HEK293 (cell line): ENCODE measurements at regions not wholly inside any gene's neighbourhood (a gene's known extent, or its start where the extent isn't known, plus 50 kb on each side); places are given as distances from the start of the nearest gene placed in this dataset.

Source experiments
- CTCF ChIA-PET: fragments of 350-600 bp; formaldehyde crosslinking; extraction: SDS; loops from one replicate; lab custom pipeline; 2021; ENCODE audit warnings: antibody characterized with exemption; lab: Yijun Ruan, JAX
- POLR2A ChIA-PET: fragments of 300-600 bp; formaldehyde crosslinking; extraction: SDS; loops from one replicate; lab custom pipeline; 2020; ENCODE audit warnings: antibody characterized with exemption, inconsistent platforms; lab: Yijun Ruan, JAX
- H3K27ac ChIP-seq: fragments of 200-500 bp; sonication (Bioruptor generic); 2 replicates; pipeline ENCODE4 v1.5.1; 2014; ENCODE audit warnings: low read depth, low read length, control low read depth, inconsistent platforms; ENCODE audit errors: extremely low read depth
- H3K36me3 ChIP-seq, 2 experiments: fragments of 200-500 bp in 1 of 2; sonication (Bioruptor generic) in 1 of 2; 1 replicate in 1 of 2; 2 replicates in 1 of 2; pipeline ENCODE4 v1.5.1; 2014 to 2017; ENCODE audit warnings: inconsistent platforms in 2 of 2, low read length in 2 of 2; ENCODE audit not compliant: control insufficient read depth in 2 of 2, insufficient read depth in 1 of 2
- H3K4me1 ChIP-seq: fragments of 200-500 bp; sonication (Bioruptor generic); 2 replicates; pipeline ENCODE4 v1.5.1; 2014; ENCODE audit warnings: mild to moderate bottlenecking, low read length, inconsistent platforms; ENCODE audit not compliant: control insufficient read depth, insufficient read depth
- H3K4me3 ChIP-seq: 2 replicates; pipeline ENCODE4 v1.5.1; 2011; ENCODE audit warnings: low read depth, mild to moderate bottlenecking, control low read depth, low read length, moderate library complexity
- H3K9me3 ChIP-seq: fragments of 200-500 bp; sonication (Bioruptor generic); 2 replicates; pipeline ENCODE4 v1.5.1; 2014; ENCODE audit warnings: low read depth, low read length, inconsistent platforms; ENCODE audit not compliant: control insufficient read depth, insufficient read depth
- GLIS1 ChIP-seq: fragments of 450-650 bp; formaldehyde crosslinking; IDR thresholded peaks from 2 replicates; pipeline ENCODE4 v1.5.1; 2016; ENCODE audit warnings: missing biosample characterization, missing genetic modification characterization
- KLF9 ChIP-seq: fragments of 450-650 bp; formaldehyde crosslinking; IDR thresholded peaks from 2 replicates; pipeline ENCODE4 v1.5.1; 2016; ENCODE audit warnings: missing biosample characterization, missing genetic modification characterization, low read depth
- MZF1 ChIP-seq: fragments of 450-650 bp; formaldehyde crosslinking; IDR thresholded peaks from 2 replicates; pipeline ENCODE4 v1.5.1; 2017; ENCODE audit warnings: missing biosample characterization, missing genetic modification characterization, borderline replicate concordance
- SCRT2 ChIP-seq: fragments of 450-650 bp; formaldehyde crosslinking; IDR thresholded peaks from 2 replicates; pipeline ENCODE4 v1.5.1; 2016; ENCODE audit warnings: missing biosample characterization, missing genetic modification characterization
- ZBTB8A ChIP-seq: fragments of 450-650 bp; formaldehyde crosslinking; IDR thresholded peaks from 2 replicates; pipeline ENCODE4 v1.5.1; 2016; ENCODE audit warnings: missing biosample characterization, missing genetic modification characterization
- ZNF169 ChIP-seq: fragments of 450-650 bp; formaldehyde crosslinking; IDR thresholded peaks from 2 replicates; pipeline ENCODE4 v1.5.1; 2016; ENCODE audit warnings: missing biosample characterization, missing genetic modification characterization
- ZNF202 ChIP-seq: fragments of 450-650 bp; formaldehyde crosslinking; IDR thresholded peaks from 2 replicates; pipeline ENCODE4 v1.5.1; 2016; ENCODE audit warnings: missing biosample characterization, missing genetic modification characterization, borderline replicate concordance
- ZNF214 ChIP-seq: fragments of 450-650 bp; formaldehyde crosslinking; IDR thresholded peaks from 2 replicates; pipeline ENCODE4 v1.5.1; 2017; ENCODE audit warnings: missing biosample characterization, mild to moderate bottlenecking, missing genetic modification characterization, borderline replicate concordance
- ZNF23 ChIP-seq: fragments of 450-650 bp; formaldehyde crosslinking; IDR thresholded peaks from 2 replicates; pipeline ENCODE4 v1.5.1; 2016; ENCODE audit warnings: missing biosample characterization, missing genetic modification characterization, borderline replicate concordance
- ZNF302 ChIP-seq: fragments of 450-650 bp; formaldehyde crosslinking; IDR thresholded peaks from 2 replicates; pipeline ENCODE4 v1.5.1; 2016; ENCODE audit warnings: missing biosample characterization, missing genetic modification characterization, low read depth
- ZNF350 ChIP-seq: fragments of 450-650 bp; formaldehyde crosslinking; IDR thresholded peaks from 2 replicates; pipeline ENCODE4 v1.5.0; 2017; ENCODE audit warnings: missing biosample characterization, mild to moderate bottlenecking, missing genetic modification characterization
- ZNF433 ChIP-seq: fragments of 450-650 bp; formaldehyde crosslinking; IDR thresholded peaks from 2 replicates; pipeline ENCODE4 v1.5.1; 2016; ENCODE audit warnings: missing biosample characterization, missing genetic modification characterization, low read depth
- ZNF561 ChIP-seq: fragments of 450-650 bp; IDR thresholded peaks from 2 replicates; pipeline ENCODE4 v1.5.1; 2018; ENCODE audit warnings: missing biosample characterization, missing genetic modification characterization, borderline replicate concordance
- ZNF664 ChIP-seq: fragments of 450-650 bp; formaldehyde crosslinking; IDR thresholded peaks from 2 replicates; pipeline ENCODE4 v1.5.1; 2016; ENCODE audit warnings: missing biosample characterization, missing genetic modification characterization
- ZNF776 ChIP-seq: fragments of 450-650 bp; formaldehyde crosslinking; IDR thresholded peaks from 2 replicates; pipeline ENCODE4 v1.5.0; 2017; ENCODE audit warnings: missing biosample characterization, missing genetic modification characterization, borderline replicate concordance
- ZNF837 ChIP-seq: fragments of 450-650 bp; formaldehyde crosslinking; IDR thresholded peaks from 2 replicates; pipeline ENCODE4 v1.5.1; 2016; ENCODE audit warnings: missing biosample characterization, missing genetic modification characterization
- TF ChIP-seq, protein P1 (sequence below): fragments of 450-650 bp; formaldehyde crosslinking; IDR thresholded peaks from 2 replicates; pipeline ENCODE4 v1.5.1; 2016; ENCODE audit warnings: missing biosample characterization, missing genetic modification characterization
- TF ChIP-seq, protein P2 (sequence below): fragments of 450-650 bp; formaldehyde crosslinking; conservative IDR thresholded peaks from 2 replicates; pipeline ENCODE4 v1.5.1; 2016; ENCODE audit warnings: low read depth, missing biosample characterization, missing genetic modification characterization
- TF ChIP-seq, protein P3 (sequence below): fragments of 450-650 bp; formaldehyde crosslinking; IDR thresholded peaks from 2 replicates; pipeline ENCODE4 v1.5.1; 2016; ENCODE audit warnings: missing biosample characterization, missing genetic modification characterization
- TF ChIP-seq, protein P4 (sequence below): fragments of 450-650 bp; formaldehyde crosslinking; IDR thresholded peaks from 2 replicates; pipeline ENCODE4 v1.5.1; 2017; ENCODE audit warnings: missing biosample characterization, missing genetic modification characterization

DNA sequence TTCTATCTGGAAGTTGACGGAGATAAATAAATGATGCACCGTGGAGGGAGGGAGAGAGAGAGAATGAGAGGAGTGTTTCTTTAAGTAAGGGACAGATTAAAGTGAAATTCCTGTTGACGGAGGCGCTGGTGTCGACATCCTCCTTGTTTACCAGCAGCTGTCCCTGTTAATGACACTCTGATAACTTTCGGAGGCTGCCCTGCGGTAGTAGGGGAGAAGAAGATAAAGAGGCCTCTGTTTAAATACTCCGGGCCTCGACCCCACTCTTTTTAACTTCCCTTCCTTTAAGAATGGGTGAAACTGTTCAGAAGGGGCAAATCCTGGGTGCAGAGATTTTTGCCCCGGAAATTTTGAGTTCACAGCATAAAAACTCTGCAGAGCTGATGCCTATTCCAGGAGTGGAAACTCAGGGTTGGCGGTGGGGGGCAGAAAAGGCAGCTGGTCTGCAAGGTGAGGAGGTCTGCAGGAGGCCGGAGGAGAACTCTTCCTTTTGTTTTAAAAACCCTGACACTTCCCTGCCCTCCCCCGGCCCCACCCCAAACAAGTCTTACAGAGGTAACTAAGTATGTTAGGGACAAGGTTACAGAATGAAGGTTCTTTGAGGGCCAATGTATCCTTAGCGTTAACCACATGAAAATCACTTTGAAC lies 276.6 kb upstream of the NR2F2 start (continued):
- TF ChIP-seq, protein P1, sequence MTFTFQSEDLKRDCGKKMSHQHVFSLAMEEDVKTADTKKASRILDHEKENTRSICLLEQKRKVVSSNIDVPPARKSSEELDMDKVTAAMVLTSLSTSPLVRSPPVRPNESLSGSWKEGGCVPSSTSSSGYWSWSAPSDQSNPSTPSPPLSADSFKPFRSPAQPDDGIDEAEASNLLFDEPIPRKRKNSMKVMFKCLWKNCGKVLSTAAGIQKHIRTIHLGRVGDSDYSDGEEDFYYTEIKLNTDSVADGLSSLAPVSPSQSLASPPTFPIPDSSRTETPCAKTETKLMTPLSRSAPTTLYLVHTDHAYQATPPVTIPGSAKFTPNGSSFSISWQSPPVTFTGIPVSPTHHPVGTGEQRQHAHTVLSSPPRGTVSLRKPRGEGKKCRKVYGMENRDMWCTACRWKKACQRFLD (tag by site-specific recombination): no peak
- TF ChIP-seq ZNF776 (tag by site-specific recombination) (no peak), ZNF350 (tag by site-specific recombination) (no peak), ZNF302 (tag by site-specific recombination) (no peak), MZF1 (tag by site-specific recombination) (0 out of 2 replicates have a peak, but pooled peaks have one; percentile 9), ZNF433 (tag by site-specific recombination) (no peak), ZNF23 (tag by site-specific recombination) (no peak), ZNF169 (tag by site-specific recombination) (no peak), GLIS1 (peak; percentile 36; the same call in 1 of the 2 replicates), ZBTB8A (tag by site-specific recombination) (no peak), KLF9 (tag by site-specific recombination) (no peak), ZNF202 (tag by site-specific recombination) (no peak), ZNF561 (tag by site-specific recombination) (no peak), ZNF214 (tag by site-specific recombination) (no peak), ZNF664 (tag by site-specific recombination) (no peak), ZNF837 (no peak), SCRT2 (no peak)
- TF ChIP-seq, protein P2, sequence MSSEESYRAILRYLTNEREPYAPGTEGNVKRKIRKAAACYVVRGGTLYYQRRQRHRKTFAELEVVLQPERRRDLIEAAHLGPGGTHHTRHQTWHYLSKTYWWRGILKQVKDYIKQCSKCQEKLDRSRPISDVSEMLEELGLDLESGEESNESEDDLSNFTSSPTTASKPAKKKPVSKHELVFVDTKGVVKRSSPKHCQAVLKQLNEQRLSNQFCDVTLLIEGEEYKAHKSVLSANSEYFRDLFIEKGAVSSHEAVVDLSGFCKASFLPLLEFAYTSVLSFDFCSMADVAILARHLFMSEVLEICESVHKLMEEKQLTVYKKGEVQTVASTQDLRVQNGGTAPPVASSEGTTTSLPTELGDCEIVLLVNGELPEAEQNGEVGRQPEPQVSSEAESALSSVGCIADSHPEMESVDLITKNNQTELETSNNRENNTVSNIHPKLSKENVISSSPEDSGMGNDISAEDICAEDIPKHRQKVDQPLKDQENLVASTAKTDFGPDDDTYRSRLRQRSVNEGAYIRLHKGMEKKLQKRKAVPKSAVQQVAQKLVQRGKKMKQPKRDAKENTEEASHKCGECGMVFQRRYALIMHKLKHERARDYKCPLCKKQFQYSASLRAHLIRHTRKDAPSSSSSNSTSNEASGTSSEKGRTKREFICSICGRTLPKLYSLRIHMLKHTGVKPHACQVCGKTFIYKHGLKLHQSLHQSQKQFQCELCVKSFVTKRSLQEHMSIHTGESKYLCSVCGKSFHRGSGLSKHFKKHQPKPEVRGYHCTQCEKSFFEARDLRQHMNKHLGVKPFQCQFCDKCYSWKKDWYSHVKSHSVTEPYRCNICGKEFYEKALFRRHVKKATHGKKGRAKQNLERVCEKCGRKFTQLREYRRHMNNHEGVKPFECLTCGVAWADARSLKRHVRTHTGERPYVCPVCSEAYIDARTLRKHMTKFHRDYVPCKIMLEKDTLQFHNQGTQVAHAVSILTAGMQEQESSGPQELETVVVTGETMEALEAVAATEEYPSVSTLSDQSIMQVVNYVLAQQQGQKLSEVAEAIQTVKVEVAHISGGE (tag by site-specific recombination): peak; percentile 93
- TF ChIP-seq, protein P3, sequence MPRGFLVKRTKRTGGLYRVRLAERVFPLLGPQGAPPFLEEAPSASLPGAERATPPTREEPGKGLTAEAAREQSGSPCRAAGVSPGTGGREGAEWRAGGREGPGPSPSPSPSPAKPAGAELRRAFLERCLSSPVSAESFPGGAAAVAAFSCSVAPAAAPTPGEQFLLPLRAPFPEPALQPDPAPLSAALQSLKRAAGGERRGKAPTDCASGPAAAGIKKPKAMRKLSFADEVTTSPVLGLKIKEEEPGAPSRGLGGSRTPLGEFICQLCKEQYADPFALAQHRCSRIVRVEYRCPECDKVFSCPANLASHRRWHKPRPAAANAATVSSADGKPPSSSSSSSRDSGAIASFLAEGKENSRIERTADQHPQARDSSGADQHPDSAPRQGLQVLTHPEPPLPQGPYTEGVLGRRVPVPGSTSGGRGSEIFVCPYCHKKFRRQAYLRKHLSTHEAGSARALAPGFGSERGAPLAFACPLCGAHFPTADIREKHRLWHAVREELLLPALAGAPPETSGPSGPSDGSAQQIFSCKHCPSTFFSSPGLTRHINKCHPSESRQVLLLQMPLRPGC (tag by site-specific recombination): no peak

DNA sequence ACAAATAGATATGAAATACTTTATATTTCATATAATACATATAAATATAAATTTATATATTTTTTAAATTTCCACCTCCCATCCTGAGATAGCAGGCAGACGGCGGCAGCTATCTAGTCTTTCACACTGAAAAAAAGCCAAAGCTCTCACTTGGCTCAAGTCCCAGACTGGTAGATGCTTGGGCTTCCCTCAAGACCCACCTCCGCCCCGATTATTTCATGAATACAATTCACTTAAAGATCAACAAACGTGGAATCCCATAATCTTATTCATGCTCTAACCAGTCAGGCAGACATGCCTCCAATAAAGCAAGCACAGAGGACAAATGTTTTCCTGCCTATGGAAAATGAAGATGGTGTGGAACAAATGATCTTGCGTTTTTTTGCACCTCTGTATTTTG lies 275.9 kb upstream of the NR2F2 start:
- peak; percentile 46; the same call in 1 of the 2 replicates for TF ChIP-seq ZNF664 (tag by site-specific recombination)
- TF ChIP-seq, protein P4, sequence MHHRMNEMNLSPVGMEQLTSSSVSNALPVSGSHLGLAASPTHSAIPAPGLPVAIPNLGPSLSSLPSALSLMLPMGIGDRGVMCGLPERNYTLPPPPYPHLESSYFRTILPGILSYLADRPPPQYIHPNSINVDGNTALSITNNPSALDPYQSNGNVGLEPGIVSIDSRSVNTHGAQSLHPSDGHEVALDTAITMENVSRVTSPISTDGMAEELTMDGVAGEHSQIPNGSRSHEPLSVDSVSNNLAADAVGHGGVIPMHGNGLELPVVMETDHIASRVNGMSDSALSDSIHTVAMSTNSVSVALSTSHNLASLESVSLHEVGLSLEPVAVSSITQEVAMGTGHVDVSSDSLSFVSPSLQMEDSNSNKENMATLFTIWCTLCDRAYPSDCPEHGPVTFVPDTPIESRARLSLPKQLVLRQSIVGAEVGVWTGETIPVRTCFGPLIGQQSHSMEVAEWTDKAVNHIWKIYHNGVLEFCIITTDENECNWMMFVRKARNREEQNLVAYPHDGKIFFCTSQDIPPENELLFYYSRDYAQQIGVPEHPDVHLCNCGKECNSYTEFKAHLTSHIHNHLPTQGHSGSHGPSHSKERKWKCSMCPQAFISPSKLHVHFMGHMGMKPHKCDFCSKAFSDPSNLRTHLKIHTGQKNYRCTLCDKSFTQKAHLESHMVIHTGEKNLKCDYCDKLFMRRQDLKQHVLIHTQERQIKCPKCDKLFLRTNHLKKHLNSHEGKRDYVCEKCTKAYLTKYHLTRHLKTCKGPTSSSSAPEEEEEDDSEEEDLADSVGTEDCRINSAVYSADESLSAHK: no peak
- TF ChIP-seq, all 188 proteins: peak for 1
- Histone ChIP-seq H3K36me3 (no peaks in the 10 kb centered on the region), H3K4me1 (peaks cover 18% of the 10 kb centered on the region), H3K27ac (peak overlapping the region; percentile 98), H3K9me3 (no peaks in the 10 kb centered on the region), H3K4me3 (no peak overlapping the region)
- ChIA-PET POLR2A (interaction anchor here (0.7 to 1.1 kb wide), 2 partner anchors 17 to 272 kb away, joined by 4 to 9 read pairs; no protein-coding TSS in a partner anchor), CTCF (interaction anchor here (0.7 kb wide), 1 partner anchor 273 kb away, joined by 3 read pairs; no protein-coding TSS in a partner anchor)
